ENCODE measurements at regions not wholly inside any gene's neighbourhood (a gene's known extent, or its start where the extent isn't known, plus 50 kb on each side); places are given as distances from the start of the nearest gene placed in this dataset.

DNA sequence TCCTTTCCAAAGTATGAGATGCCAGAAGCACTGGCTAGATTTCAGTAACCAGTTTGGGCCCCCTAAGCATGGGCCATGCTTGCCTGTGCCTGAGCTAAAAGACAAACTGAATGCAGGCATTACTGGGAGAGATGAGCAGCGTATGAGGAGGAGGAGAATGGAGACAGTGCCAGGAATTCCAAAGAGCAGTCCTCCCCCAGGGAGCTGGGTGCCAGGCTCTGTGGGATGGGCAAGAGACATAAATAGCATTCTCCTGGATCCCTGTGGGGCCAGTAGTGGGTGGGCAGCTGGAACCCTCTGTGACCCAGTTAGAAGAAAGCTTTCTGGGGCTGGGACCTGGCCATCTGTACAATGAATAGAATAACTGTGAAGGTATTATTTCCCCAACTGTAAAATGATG, 235.6 kb downstream of the KCNA4 start:
- no peak for DNase-seq

DNA sequence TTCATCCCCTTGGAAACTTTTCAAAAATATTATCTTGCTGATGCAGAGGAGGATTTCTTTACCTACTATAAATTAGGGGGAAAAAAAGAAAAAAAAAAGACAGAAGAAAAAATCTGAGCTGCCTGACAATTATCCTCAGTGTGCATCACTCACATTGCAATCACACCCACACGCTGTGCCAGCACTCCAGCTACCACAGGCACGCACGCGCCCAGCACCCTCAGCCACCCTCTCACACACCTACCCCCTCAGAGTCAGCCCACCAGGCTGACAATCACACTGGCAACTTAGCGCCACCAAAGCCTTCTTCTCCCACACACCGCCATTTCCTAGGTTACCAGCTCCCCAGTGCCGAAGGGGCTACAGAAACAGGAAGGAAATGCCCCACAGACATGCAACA, 236.1 kb downstream of the KCNA4 start:
- DNase-seq, result no peak

GRCh38 chr11:29773656-29774264, 243.1 kb downstream of the KCNA4 start:
- DNase-seq, result no peak

GRCh38 chr11:29756871-29757270, 260.0 kb downstream of the KCNA4 start:
- DNase-seq, result no peak

GRCh38 chr11:29755474-29755873, 261.4 kb downstream of the KCNA4 start:
- no peak for DNase-seq

GRCh38 chr11:29751618-29752017, 265.2 kb downstream of the KCNA4 start:
- no peak for DNase-seq

GRCh38 chr11:29750392-29750791, 266.4 kb downstream of the KCNA4 start:
- no peak for DNase-seq

DNA sequence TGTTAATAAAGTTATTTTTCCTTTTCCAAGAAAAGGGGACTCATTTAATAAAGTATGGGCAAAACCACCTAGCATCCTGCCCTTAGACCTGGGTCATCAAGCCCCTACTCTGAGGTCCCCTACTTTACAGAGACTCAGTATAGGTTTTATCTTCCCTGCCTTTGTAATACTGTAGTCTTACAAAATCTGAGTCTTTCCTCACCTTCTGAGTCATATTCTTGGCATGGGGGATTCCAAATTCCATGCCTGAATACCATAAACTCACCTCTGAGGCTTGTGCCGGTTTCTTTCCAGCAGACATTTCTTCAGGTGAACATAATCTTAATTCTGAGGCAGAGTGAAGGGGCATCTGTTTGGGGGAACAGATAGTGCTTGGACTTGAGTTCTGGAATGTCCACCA, 282.5 kb downstream of the KCNA4 start:
- DNase-seq, result no peak

GRCh38 chr11:29713831-29714320, 303.0 kb downstream of the KCNA4 start:
- DNase-seq, result no peak

GRCh38 chr11:29712616-29713015, 304.2 kb downstream of the KCNA4 start:
- DNase-seq, result no peak

GRCh38 chr11:29707924-29708323, 308.9 kb downstream of the KCNA4 start:
- no peak for DNase-seq

GRCh38 chr11:29685361-29685760, 331.5 kb downstream of the KCNA4 start:
- no peak for DNase-seq

- no peak for DNase-seq
Observed at GRCh38 chr11:29682856-29683255, 334.0 kb downstream of the KCNA4 start.

GRCh38 chr11:29679996-29680395, 336.8 kb downstream of the KCNA4 start:
- no peak for DNase-seq

- DNase-seq, result no peak
Observed at GRCh38 chr11:29676993-29677392, 339.8 kb downstream of the KCNA4 start.

DNA sequence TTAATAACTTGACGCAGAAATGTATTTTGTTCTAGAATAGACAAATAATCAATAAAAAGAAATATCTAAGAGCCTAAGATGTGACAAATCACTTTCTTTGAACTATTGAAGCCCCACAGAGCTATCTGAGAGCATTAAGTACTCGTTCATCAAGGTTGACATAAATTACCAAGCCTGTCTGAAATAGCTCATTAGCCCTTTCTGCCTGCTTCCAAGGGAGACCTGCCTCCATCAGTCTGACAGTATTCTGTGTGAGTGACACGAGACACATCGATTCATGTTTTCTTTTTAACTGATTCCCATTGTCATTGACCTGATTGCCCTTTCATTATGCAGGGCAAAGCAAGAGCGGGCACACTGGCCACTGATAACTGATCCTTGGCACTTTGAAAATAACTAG, 347.5 kb downstream of the KCNA4 start:
- DNase-seq, result no peak

- no peak for DNase-seq
Observed at GRCh38 chr11:29657709-29658108, 359.1 kb downstream of the KCNA4 start.

GRCh38 chr11:29656597-29656996, 360.2 kb downstream of the KCNA4 start:
- DNase-seq, result no peak

DNA sequence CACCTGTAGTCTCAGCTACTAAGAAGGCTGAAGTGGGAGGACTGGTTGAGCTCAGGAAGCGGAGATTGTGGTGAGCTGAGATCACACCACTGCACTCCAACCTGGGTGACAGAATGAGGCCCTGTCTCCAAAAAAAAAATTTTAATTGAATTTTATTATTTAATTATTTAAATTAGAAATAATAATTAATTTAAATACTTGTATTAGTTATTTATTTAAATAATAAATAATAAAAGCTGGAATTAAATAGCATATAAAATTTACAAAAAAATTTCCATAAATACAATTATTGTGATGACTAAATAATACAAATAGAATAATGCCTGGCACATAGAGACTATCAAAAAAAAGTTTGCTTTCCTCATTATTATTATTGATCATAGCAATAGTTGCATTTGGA, 371.5 kb downstream of the KCNA4 start:
- no peak for DNase-seq

DNA sequence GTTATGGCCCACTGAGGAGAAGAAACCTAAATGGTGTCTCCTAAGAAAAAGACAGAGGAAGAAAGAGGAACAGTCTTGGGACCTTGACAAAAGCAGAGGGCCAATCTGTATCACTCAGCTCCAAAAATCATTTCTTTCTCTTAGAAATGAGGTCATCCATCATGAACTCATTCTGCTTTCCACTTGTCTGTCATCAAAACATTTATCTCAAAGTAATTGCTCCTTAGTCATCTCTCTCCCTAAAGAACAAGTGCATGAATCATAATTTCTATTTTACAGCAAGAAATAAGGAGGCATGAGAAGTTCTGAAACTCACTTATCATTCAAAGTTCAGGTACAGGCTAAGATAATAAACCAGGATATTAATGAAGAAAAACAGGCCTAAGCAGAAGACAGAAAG, 375.6 kb downstream of the KCNA4 start:
- DNase-seq, result no peak

GRCh38 chr11:29634744-29635143, 382.1 kb downstream of the KCNA4 start:
- DNase-seq, result no peak

DNA sequence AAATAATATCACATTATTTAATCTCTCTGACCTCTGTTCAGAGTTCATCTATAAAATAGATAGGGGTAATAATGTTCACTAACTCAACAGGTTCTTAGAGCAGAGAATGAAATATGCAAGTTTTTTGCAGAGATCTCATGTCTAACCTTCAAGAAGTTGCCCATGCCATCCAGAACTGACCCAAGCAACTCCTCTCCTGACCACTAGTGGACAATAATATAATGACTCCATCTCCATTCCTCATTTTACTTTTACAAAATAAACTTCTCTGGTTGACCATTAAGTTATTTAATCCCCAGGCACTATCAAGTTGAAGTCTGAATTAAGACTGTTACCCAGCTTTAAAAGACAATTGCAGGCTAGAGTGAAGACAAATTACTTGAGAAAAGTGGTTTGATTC, 382.6 kb downstream of the KCNA4 start:
- DNase-seq, result no peak

GRCh38 chr11:29629286-29629685, 387.5 kb downstream of the KCNA4 start:
- no peak for DNase-seq

DNA sequence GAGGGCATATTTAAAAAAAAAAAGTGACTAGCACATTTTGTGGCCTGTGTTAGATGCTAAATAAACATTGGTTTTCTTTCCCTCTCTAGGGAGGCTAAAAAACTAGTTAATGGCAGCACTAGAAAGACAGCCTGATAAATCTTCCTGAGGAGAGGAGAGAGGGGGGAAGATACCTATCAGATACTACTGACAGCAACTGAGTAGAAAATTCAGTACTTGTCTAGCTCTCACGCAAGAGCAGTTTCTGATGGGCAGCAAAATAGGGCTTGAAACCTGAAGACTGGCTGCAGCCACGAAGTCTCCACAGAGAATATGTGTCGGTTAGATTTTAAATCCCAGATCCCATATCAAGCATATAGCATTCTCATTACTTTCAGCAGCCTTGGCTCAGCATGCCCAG, 388.2 kb downstream of the KCNA4 start:
- DNase-seq, result no peak

DNA sequence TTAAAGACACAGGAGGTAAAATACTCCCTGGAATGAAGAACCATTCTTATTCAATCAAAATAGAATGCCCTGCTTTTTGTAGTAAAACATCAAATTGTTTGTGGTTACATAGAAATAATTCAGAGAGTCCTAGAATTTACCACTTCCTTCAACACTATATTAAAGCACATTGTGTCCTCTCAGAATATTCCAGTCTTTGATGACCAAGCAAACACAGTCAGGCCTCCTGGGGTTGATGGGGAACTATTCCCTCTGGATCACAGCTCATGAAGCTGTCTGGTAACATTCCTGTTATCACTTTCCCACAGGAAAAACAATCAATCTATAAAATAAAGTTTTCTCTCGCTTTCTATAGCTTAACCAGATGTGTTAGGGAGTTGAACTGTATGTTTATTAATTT, 389.3 kb downstream of the KCNA4 start:
- no peak for DNase-seq

Measured in C1 segment of cervical spinal cord (tissue), 14 donors.